OCI-LY1 (cell line): ENCODE measurements at regions not wholly inside any gene's neighbourhood (a gene's known extent, or its start where the extent isn't known, plus 50 kb on each side); places are given as distances from the start of the nearest gene placed in this dataset.

Experiments
- EZH2 ChIP-seq: fragments of 200-600 bp; sonication (generic), shearing (Covaris generic); IDR thresholded peaks from 2 replicates; pipeline ENCODE4 v1.8.0; 2017; ENCODE audit warnings: borderline replicate concordance, mixed run types, mild to moderate bottlenecking, antibody characterized with exemption, low read length, moderate library complexity, mixed read lengths
- TF ChIP-seq, protein P1 (sequence below): fragments of 200-600 bp; sonication (generic), shearing (Covaris generic); IDR thresholded peaks from 2 replicates; pipeline ENCODE4 v1.5.1; 2017; ENCODE audit warnings: mild to moderate bottlenecking, antibody characterized with exemption, low read length, moderate library complexity, mixed read lengths

DNA sequence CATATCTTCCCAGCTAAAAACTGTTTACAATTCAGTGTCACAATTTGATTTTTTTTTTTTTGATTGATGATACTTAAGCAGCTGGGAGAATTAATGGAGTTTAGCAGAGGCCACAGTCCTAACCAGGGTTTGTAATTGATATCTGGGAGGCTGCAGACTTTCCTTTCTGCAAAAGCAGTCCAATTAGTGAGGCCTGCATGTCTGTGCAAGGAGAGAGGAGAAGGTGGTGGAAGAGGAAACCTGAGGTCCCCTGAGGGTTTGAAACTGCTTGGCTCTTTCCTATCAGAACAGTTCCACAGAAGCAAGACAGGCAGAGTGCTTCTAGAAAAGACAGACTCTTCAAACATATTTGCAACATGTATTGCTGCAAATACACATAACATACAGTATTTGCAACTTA, 160.8 kb upstream of the KRR1 start:
- TF ChIP-seq, protein P1, sequence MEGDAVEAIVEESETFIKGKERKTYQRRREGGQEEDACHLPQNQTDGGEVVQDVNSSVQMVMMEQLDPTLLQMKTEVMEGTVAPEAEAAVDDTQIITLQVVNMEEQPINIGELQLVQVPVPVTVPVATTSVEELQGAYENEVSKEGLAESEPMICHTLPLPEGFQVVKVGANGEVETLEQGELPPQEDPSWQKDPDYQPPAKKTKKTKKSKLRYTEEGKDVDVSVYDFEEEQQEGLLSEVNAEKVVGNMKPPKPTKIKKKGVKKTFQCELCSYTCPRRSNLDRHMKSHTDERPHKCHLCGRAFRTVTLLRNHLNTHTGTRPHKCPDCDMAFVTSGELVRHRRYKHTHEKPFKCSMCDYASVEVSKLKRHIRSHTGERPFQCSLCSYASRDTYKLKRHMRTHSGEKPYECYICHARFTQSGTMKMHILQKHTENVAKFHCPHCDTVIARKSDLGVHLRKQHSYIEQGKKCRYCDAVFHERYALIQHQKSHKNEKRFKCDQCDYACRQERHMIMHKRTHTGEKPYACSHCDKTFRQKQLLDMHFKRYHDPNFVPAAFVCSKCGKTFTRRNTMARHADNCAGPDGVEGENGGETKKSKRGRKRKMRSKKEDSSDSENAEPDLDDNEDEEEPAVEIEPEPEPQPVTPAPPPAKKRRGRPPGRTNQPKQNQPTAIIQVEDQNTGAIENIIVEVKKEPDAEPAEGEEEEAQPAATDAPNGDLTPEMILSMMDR: no peak
- no peak for TF ChIP-seq EZH2
